ENCODE measurements at regions not wholly inside any gene's neighbourhood (a gene's known extent, or its start where the extent isn't known, plus 50 kb on each side); places are given as distances from the start of the nearest gene placed in this dataset.

- no peak overlapping the region for H3K27ac ChIP-seq
- no peak for TF ChIP-seq CTCF (IDR thresholded peaks at IDR 0.05)
- no peaks in the 10 kb centered on the region for H3K4me1 ChIP-seq (ENCODE audit: control insufficient read depth in 1 of 2, low read depth in 2 of 2)
- H3K9me3 ChIP-seq = no peaks in the 10 kb centered on the region
- ATAC-seq (ENCODE audit: insufficient number of reproducible peaks, low FRiP score, low read depth) = no peak
- DNase-seq (ENCODE audit: low spot score) = no peak
- no peaks in the 10 kb centered on the region for H3K36me3 ChIP-seq
- no peak overlapping the region for H3K4me3 ChIP-seq
- H3K27me3 ChIP-seq (replicated peaks; ENCODE audit: insufficient read depth) = no peaks in the 10 kb centered on the region
Measured at GRCh38 chr18:75556841-75557240, 129.3 kb upstream of the SMIM21 start.

GRCh38 chr18:75554644-75555185, 127.2 kb upstream of the SMIM21 start:
- Histone ChIP-seq H3K36me3 (no peaks in the 10 kb centered on the region), H3K27me3 (replicated peaks; ENCODE audit: insufficient read depth) (no peaks in the 10 kb centered on the region), H3K27ac (no peak overlapping the region), H3K4me3 (no peak overlapping the region), H3K9me3 (no peaks in the 10 kb centered on the region), H3K4me1 (ENCODE audit: control insufficient read depth in 1 of 2, low read depth in 2 of 2) (no peaks in the 10 kb centered on the region)
- ATAC-seq (ENCODE audit: insufficient number of reproducible peaks, low FRiP score, low read depth) (no peak), DNase-seq (ENCODE audit: low spot score) (no peak)
- no peak for TF ChIP-seq CTCF (IDR thresholded peaks at IDR 0.05)

GRCh38 chr18:75554176-75554575, 126.7 kb upstream of the SMIM21 start:
- no peak for TF ChIP-seq CTCF (IDR thresholded peaks at IDR 0.05)
- ATAC-seq (ENCODE audit: insufficient number of reproducible peaks, low FRiP score, low read depth) (no peak), DNase-seq (ENCODE audit: low spot score) (no peak)
- H3K27me3 ChIP-seq (replicated peaks; ENCODE audit: insufficient read depth) = no peaks in the 10 kb centered on the region
- H3K36me3 ChIP-seq = no peaks in the 10 kb centered on the region
- H3K4me3 ChIP-seq = no peak overlapping the region
- H3K27ac ChIP-seq = no peak overlapping the region
- no peaks in the 10 kb centered on the region for H3K4me1 ChIP-seq (ENCODE audit: control insufficient read depth in 1 of 2, low read depth in 2 of 2)
- H3K9me3 ChIP-seq = no peaks in the 10 kb centered on the region

GRCh38 chr18:75553021-75553420, 125.5 kb upstream of the SMIM21 start:
- H3K9me3 ChIP-seq = no peaks in the 10 kb centered on the region
- H3K4me1 ChIP-seq (ENCODE audit: control insufficient read depth in 1 of 2, low read depth in 2 of 2) = no peaks in the 10 kb centered on the region
- H3K27ac ChIP-seq = no peak overlapping the region
- no peaks in the 10 kb centered on the region for H3K36me3 ChIP-seq
- DNase-seq (ENCODE audit: low spot score) = no peak
- no peak overlapping the region for H3K4me3 ChIP-seq
- no peak for TF ChIP-seq CTCF (IDR thresholded peaks at IDR 0.05)
- no peak for ATAC-seq (ENCODE audit: insufficient number of reproducible peaks, low FRiP score, low read depth)
- H3K27me3 ChIP-seq (replicated peaks; ENCODE audit: insufficient read depth) = no peaks in the 10 kb centered on the region

- no peak for TF ChIP-seq CTCF (IDR thresholded peaks at IDR 0.05)
- Histone ChIP-seq H3K4me3 (no peak overlapping the region), H3K9me3 (no peaks in the 10 kb centered on the region), H3K27me3 (replicated peaks; ENCODE audit: insufficient read depth) (no peaks in the 10 kb centered on the region), H3K36me3 (no peaks in the 10 kb centered on the region), H3K4me1 (ENCODE audit: control insufficient read depth in 1 of 2, low read depth in 2 of 2) (no peaks in the 10 kb centered on the region), H3K27ac (no peak overlapping the region)
- no peak for DNase-seq (ENCODE audit: low spot score)
- no peak for ATAC-seq (ENCODE audit: insufficient number of reproducible peaks, low FRiP score, low read depth)
Measured at GRCh38 chr18:75551071-75551470, 123.6 kb upstream of the SMIM21 start.

Data from thoracic aorta (tissue), 2 donors.